Stimulated activated CD8-positive, alpha-beta memory T cell treated with anti-CD3 and anti-CD28 coated beads, Interleukin-15, amount 100 ng/mL, for 24 hours (primary cell): ENCODE measurements at regions not wholly inside any gene's neighbourhood (a gene's known extent, or its start where the extent isn't known, plus 50 kb on each side); places are given as distances from the start of the nearest gene placed in this dataset.

Source experiments
- DNase-seq: peaks from one replicate; pipeline ENCODE4 v3.0.0-alpha.2; 2020; ENCODE audit warnings: low read depth

DNA sequence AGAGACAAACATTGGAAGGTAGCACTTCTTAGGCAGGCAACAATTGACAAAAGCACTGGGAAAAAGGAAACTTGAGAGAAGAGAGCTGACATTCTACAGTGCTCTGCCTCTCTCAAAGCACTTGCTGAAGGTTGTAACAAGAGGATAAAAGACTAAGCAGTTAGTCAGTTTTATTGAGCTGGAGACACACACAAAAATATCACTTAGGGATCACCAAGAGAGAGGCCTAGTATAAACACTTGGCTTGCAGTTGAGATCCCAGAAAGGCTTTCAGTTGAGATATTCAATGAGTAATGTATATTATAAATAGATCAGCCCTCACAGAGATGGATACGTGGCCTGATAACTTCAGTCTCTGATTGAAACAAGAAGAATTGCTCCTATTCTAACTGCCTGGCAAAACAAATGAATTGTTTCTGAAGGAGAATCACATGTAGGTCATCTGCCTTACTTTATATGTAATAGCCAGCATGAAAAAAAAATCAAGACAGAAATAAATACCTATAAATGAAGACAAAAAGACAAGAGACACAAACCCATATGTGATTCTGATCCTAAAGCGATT lies 747.2 kb upstream of the MAN1A1 start:
- DNase-seq = no peak

DNA sequence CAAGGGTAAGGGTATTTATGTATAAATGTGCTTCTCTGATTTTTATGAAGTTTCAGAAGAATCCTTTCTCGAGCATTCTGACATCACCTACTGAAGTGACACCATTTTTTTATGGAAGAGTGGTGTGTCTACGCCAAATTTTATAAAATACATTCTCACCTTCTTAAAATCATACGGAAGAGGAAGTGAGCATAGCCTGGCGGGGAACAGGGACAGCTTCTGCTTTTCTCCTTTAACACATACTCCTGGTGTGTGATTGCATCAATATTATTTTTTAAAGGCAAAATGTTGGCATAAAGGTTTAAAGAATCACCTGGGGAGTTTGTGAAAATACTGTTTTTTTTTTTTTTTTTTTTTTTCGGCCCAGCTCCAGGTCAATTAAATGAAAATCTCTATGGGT lies 733.6 kb upstream of the MAN1A1 start:
- DNase-seq = no peak

DNA sequence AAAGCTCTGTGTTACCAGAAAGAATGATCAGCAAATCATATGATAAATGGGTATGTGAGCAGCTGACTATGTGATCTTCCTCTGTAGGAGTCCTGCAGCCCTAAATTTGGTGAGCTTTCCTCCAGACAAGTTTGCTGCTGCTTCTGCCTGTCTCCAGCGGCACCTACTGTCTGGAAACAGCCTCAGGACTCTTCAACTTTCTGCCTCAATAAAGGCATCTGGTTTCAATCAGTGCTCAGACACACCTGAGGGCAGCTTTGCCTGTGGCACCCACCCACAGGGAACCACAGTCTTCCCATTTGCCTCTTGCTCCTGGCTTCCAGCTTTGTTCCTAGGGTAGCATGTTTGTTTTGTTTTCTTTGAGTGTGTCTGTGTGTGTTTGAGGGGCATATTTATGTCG lies 727.9 kb upstream of the MAN1A1 start:
- DNase-seq = no peak

DNA sequence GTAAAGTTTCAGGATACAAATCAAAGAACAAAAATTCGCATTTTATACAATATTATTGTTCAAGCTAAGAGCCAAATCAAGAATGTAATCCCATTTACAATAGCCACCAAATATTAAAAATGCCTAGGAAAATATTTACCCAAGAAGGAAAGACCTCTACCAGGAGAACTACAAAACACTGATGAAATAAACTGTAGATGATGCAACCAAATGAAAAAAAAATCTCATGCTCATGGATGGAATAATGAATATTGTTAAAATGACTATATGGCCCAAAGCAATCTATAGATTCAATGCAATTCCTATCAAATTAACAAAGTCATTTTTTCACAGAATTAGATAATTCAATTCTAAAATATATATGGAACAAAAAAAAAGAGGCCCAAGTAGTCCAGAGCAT lies 708.8 kb upstream of the MAN1A1 start:
- no peak for DNase-seq

DNA sequence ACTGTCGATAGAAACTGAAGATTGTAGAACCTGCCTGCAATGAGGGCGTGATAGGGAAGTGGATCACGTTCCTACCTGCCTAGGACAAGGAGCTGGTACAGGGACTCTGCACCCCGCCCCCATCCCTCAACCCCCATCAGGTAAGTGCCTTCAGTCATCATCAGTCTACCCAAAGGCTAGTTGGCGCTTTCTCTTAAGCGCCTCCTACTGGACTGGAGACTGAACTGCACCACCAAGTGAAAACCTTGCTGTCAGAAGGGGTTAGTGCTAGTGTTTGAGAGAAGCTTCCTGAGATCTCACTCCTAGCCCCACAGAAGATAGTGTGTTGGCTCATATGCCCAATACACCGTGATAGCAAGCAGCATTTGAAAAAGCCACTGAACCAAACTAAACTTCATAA lies 706.5 kb upstream of the MAN1A1 start:
- no peak for DNase-seq

DNA sequence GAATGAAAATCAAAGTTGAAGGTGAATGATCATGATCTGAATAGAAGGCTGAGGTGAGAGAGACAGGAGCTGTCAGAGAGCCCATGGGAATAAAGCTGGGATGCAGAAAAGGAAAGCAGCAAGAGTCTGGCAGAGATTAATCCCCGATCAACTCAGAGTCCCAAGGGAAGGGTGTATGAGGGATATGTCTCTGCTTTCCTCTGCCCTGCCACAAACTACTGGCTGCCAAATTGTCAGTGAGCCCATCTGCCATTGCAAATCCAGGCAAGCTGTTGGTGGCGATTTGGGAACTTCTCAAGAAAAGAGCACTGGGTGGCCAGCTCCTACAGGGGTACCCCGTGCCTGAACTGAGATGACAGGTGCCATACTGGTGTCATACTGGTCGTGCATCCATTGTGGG lies 705.5 kb upstream of the MAN1A1 start:
- DNase-seq = no peak

DNA sequence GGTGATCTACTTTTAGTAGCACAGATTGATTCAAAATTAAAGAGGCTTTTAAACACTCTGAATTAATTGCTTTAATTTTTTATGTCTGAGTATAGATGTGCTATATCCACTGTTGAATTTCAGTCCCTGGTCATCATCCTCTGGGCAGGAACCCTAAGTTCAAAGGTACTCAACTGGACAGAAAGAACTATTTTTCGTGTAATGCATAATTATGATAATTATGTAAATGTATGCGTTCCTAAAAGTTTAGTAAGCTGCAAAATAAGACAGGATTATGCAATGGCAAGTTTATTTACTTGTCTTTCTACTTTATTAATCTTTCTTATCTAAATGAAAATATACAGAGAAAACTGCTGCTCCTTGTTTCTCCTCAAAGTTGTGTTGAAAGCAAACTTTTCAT lies 690.1 kb upstream of the MAN1A1 start:
- no peak for DNase-seq

DNA sequence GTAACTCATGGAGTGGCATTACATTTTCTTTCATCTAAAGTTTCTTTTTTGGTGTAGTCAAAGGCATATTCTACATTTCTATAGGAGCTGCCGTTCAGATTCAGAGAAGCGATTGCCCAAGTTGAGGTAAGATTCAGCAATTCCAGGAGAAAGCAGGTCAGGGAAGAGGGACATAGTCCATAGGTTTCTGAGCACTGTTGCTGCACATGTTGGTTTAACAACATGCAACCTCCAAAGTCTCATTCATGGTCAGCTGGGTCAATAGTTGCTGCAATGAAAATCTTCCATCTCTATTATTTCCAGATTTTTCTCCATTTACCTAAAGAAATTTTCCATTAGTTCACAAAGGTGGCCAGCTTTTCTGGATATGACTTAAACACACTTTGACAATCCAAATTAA lies 682.3 kb upstream of the MAN1A1 start:
- no peak for DNase-seq

DNA sequence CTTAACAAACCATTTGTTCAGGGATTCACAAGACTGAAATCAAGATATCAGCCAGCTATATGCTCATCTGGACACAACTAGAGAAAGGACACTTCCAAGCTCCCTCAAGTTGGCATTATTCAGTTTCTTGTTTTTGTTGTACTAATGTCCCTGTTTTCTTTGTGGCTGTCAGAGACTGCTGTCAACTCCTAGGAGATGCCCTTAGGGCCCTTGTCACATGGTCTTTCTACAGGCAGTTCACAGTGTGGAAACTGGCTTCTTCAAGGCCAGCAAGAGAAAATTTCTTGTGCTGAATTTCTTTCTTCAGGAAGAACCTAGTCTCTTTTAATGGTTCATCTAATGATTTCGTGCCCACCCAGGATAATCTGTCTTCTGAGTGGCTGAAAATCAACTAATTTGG lies 677.2 kb upstream of the MAN1A1 start:
- DNase-seq = no peak

DNA sequence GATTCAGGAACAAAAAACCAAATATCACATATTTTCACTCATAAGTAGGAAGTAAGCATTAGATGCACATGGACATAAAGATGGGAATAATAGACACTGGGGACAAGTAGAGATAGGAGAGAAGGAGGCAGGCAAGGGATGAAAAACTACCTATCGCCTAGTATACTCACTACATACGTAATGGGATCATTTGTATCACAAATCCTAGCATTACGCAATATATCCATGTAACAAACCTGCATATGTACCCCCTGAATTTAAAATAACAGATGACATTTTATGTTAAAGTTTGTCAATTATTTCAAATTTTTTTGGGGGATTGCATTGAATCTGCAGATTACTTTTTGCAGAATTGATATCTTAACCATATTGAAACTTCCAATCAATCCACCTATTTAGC lies 660.5 kb upstream of the MAN1A1 start:
- no peak for DNase-seq

DNA sequence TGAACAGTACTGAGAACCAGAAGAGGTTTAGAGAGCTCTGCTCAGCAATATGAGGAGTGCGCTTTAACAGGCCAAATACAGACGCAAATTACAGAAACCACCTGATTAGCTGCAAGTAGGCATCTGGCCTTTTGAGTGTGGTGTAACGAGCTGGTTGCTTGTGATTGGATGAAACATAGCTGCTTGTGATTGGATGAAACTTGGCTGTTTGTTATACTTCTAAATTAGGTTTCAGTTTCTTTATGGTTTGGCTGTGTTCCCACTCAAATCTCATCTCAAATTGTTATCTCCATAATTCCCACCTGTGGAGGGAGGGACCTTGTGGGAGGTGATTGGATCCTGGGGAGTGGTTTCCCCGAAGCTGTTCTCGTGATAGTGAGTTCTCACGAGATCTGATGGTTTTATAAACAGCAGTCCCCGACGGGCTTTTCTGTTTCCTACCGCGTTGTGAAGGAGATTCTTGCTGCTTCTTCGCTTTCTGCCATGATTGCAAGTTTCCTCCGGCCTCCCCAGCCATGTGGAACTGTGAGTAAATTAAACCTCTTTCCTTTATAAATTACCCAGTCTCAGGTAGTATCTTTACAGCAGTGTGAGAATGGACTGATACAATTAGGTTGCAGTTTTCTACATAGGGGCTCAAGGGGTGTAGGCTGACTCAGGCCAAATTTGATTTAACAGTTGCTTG lies 655.9 kb upstream of the MAN1A1 start:
- no peak for DNase-seq

DNA sequence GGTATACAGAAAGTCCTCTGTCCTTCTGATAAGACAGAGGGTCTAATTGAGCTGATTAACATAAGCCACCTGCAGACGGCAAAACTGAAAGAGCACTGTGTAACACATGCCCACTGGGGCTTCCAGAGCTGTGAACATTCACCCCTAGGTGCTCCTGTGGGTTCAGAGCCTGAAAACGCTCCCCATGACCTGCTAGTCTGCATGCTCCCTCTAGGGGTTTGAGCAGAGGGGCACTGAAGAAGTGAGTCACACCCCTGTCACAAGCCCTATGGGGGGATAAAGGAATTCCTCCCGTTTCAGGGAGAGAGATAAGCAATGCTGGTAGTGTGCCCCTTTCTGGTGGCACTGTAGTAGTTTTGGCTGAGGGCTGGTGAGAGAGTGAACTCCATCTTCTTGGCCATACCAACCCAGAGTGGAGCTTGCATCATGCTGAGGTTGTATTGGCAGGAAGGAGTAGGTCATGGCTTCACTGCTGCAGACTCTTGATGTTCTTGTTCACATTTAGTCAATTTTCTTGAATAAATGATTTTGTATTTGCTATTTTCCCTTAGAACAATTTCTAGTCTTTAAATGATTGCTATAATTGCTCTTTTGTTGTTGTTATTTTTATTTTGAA lies 637.5 kb upstream of the MAN1A1 start:
- no peak for DNase-seq

DNA sequence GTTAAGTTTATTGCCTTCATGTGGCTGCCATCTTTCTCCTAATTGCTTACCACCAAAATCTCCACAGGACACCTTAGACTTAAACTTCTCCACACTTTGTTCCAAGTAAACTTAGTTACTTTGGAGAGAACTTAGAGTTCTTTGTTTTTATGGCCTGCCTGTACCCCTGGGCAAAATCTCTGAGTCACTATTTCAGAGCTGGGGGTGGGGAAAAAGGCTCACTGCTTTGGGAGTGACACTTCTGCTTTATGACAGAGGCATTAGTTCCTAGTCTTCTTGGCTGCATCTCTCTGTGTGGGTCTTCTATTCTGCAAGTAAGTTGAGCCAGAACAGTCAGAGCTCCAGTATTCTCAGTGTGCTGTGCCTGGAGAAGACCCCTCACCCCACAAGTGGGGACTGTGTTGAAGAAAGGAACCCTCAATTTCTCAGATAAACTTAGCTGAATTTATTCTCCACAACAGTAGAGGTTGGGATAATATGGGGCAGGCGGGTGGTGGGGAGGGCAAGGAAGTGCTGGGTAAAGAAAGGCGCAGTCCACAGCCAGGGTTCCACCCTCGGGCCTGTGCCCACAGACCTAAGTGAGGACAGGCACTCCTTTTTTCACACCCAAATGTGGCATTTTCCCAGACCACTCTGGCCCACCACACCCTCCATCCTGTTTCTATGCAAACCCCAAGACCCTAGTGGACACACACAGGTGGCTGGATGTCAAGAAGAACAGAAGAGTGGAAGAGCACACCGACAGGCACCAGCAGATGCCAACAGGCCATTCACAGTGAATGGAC lies 636.6 kb upstream of the MAN1A1 start:
- DNase-seq = no peak

DNA sequence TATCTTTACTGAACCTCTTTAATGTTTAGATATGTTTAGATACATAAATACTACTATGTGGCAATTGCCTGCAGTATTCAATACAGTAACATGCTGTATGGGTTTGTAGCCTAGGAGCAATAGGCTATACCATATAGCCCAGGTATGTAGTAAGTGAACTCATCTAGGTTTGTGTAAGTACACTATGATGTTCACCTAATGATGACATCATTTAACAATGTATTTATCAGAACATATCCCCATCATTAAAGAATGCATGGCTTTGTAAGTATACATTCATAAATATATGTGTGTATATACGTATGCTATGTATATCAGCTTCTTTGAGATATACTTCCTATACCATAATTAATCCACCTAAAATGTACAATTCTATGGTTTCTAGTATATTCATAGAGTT lies 631.2 kb upstream of the MAN1A1 start:
- DNase-seq = no peak

DNA sequence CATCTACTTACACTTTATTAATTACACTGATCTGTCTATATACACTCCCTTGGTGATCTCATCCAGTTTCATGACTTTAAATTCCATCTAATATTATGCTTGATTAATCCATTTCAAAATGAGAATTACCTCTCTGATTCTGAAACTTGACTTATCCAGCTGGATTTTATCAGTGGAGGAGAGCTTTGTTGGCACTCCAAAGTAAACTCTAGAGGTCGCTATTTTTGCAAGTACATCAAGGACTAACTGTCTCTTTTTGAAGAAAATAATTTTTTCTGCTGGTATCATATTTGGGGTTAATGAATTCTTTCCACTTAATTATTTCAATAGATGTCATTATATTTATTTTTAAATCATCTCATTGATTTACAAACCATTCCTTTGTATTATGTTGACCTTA lies 630.3 kb upstream of the MAN1A1 start:
- DNase-seq = no peak

DNA sequence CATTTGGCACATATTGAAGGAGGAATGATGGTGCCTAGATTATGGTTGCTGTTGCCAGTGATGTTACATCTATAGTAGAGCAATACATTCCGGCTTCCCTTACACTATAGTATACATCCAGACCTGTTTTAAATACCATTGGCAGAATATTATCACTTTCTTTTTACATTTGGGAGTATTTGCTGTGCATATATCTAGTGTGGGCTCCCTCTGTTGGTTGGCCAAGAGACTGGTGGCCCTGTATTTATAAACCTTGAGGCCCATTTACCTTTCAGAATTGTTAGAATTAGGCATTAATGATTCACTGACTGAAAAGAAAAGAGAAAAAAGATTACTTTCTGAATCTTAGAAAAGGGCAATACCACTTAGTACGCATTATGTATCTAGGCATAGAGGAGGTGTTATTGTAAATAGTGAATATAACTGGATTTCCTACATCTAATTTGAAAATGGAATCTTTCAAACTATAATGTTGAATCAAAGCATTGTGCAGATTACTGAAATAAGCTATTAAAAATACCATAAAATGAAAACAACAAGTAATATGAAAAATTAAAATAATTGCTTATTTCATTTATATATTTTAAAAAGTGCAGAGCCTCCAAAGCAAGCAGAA lies 628.8 kb upstream of the MAN1A1 start:
- no peak for DNase-seq

DNA sequence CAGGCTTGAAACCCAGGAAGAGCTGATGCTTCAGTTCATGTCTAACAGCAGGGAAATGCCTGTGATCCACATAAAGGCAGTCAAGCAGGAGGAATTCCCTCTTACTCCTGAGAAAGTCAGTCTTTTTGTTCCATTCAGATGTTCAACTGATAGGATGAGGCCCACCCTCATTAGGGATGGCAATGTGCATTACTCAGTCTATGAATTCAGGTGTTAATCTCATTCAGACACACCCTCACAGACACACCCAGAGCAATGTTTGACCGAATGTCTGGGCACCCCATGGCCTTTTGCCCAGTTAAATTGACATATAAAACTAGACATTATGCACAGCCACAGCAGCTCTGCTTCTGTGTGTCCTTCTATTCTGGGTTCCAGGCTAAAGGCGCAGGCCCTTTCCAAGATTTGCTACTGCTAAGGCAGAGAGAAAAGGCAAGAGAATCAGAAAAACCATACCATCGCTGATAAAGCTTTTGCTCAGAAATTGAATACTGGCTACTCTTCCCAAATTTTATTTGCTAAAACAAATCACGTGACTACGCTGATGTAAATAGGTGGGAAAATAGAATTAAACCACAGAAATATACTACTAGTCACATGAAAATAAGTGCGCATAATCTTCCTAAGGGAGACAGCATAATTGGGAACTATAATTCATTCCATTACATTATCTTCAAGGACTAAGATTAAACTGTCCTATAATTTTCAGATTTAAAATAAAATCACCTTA lies 625.0 kb upstream of the MAN1A1 start:
- DNase-seq = no peak

DNA sequence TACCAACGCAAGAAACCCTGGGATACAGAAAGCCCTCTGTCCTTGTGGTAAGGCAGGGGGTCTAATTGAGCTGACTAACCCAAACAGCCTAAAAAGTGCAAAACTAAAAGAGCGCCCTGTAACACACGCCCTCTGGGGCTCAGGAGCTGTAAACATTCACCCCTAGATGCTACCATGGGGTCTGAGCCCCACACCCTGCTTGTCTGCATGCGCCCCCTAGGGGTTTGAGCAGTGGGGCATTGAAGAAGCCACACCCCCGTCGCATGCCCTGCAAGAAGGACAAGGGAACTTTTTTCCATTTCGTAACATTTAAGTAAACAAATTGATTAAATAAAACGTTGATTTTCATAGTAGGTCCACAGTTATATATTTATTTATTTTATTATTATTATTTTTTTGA lies 616.9 kb upstream of the MAN1A1 start:
- no peak for DNase-seq

DNA sequence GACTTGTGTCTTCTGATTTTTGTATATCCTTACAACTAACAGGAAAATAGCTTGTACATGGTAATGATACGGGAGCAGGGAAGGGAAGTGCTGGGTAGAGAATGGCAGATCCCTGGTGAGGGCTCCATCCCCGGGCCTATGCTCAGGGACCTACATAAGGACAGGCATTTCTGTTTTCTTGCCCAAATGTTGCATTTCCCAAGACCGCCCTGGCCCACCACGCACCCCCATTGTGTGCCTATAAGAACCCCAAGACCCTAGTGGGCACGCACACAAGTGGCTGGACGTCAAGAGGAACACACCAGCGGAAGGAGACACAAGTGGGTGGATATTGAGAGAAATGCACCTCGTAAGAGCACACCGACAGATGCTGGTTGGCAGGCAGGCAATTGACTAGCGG lies 616.3 kb upstream of the MAN1A1 start:
- no peak for DNase-seq

DNA sequence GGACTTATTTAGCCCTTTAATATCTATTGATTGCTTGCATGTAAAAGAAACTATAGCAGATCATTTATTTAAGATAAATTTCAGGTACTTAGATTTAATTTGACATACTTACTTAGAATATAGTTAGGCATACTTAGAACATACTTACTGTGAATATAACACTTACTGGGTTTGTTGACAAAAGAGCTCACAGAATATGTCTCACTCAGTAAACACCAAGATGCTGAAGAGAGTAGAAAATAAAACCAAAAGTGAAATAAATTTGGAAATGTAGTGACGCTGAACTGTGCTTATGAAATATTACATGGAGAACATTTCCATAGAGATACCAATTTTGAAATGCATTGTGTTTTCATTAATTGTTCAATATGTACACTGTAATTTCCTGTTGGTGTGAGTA lies 615.4 kb upstream of the MAN1A1 start:
- no peak for DNase-seq

DNA sequence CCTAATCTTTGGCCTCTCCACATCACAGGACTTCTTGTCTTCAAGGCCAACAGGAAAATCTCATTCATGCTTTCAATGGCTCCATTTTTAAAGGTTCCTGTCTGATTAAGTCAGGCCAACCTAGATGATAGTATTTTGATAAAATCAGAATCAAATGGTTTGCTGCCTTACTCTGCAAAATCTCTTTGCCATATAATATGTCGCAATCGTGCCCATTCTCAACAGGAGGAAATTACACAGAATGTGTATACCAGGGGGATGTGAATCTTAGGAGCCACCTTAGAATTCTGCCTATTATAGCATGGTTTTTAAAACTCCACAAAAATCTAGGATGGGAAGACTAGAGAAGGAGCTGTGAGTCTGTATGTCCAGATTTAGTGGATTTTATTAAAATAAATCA lies 612.9 kb upstream of the MAN1A1 start:
- DNase-seq = no peak

DNA sequence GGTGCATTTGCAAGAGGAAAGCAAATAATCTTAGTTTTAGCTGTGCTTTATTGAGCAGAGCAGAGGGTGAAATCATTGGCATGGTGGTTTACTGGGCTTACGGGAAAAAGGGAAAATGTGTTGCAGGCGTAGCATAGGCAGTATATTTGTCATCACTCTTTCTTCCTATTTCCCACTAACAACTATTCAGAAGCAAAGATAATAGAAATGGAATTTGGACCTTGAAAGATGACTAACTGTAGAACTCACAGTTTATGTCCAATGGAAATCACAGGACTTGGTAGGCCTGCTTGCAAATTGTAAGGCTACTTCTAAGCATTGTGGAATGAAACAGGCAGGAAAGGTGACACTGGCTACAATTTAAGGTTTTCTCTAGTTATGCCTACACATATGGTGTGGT lies 611.9 kb upstream of the MAN1A1 start:
- DNase-seq = no peak
